Peyer's patch (tissue), 4 donors: ENCODE measurements at regions not wholly inside any gene's neighbourhood (a gene's known extent, or its start where the extent isn't known, plus 50 kb on each side); places are given as distances from the start of the nearest gene placed in this dataset.

Experiments used
- DNase-seq, 3 donors: peaks; one replicate each; pipeline ENCODE4 v3.0.0-alpha.2; 2017 to 2019
- H3K27ac ChIP-seq, 4 donors: fragments of 200-600 bp; sonication (generic); one replicate each; pipeline ENCODE4 v1.5.1; 2016 to 2019
- H3K27me3 ChIP-seq, 2 donors: fragments of 200-600 bp; sonication (generic); one replicate each; pipeline ENCODE4 v1.5.1; 2019
- H3K36me3 ChIP-seq, 3 donors: fragments of 200-600 bp; sonication (generic); one replicate each; pipeline ENCODE4 v1.5.1; 2016 to 2019
- H3K4me1 ChIP-seq, 4 donors: fragments of 200-600 bp; sonication (generic); one replicate each; pipeline ENCODE4 v1.5.1; 2016 to 2019
- H3K4me3 ChIP-seq, 4 donors: fragments of 200-600 bp; sonication (generic); 1 replicate in 3 of 4; 2 replicates in 1 of 4; pipeline ENCODE4 v1.5.1; 2016 to 2019; ENCODE audit warnings: mild to moderate bottlenecking in 1 of 4
- H3K9me3 ChIP-seq, 4 donors: fragments of 200-600 bp; sonication (generic); one replicate each; pipeline ENCODE4 v1.5.1; 2016 to 2019; ENCODE audit warnings: mild to moderate bottlenecking in 1 of 4
- CTCF ChIP-seq, 6 experiments: fragments of 450-650 bp in 4 of 6; fragments of 200-600 bp in 2 of 6; sonication (generic) in 1 of 6; IDR thresholded peaks; one replicate each; pipeline ENCODE4 v1.5.1; 2017 to 2019; ENCODE audit warnings: antibody characterized with exemption in 6 of 6, mild to moderate bottlenecking in 3 of 6, moderate library complexity in 1 of 6
- POLR2A ChIP-seq, 2 donors: fragments of 450-650 bp; IDR thresholded peaks; one replicate each; pipeline ENCODE4 v1.5.1; 2017; ENCODE audit warnings: antibody characterized with exemption in 2 of 2, mild to moderate bottlenecking in 2 of 2, moderate library complexity in 2 of 2

GRCh38 chr4:96845819-96846218, 1005.9 kb downstream of the PDHA2 start:
- H3K9me3 ChIP-seq = no peaks in the 10 kb centered on the region
- DNase-seq = no peak
- TF ChIP-seq CTCF (IDR thresholded peaks at IDR 0.05) (no peak), POLR2A (IDR thresholded peaks at IDR 0.05) (no peak)

GRCh38 chr4:96874657-96875056, 1034.8 kb downstream of the PDHA2 start:
- H3K27me3 ChIP-seq = no peaks in the 10 kb centered on the region
- H3K4me3 ChIP-seq = no peak overlapping the region
- H3K36me3 ChIP-seq = no peaks in the 10 kb centered on the region
- no peaks in the 10 kb centered on the region for H3K9me3 ChIP-seq
- H3K27ac ChIP-seq = no peak overlapping the region
- TF ChIP-seq CTCF (IDR thresholded peaks at IDR 0.05) (no peak), POLR2A (IDR thresholded peaks at IDR 0.05) (no peak)
- DNase-seq = no peak
- H3K4me1 ChIP-seq = no peaks in the 10 kb centered on the region

More at GRCh38 chr4:96845819-96846218, 1005.9 kb downstream of the PDHA2 start:
- H3K4me3 ChIP-seq = no peak overlapping the region
- H3K27me3 ChIP-seq = no peaks in the 10 kb centered on the region
- H3K36me3 ChIP-seq = no peaks in the 10 kb centered on the region
- H3K27ac ChIP-seq = no peak overlapping the region
- no peaks in the 10 kb centered on the region for H3K4me1 ChIP-seq

- H3K27me3 ChIP-seq = no peaks in the 10 kb centered on the region
- H3K4me3 ChIP-seq = no peak overlapping the region
- no peaks in the 10 kb centered on the region for H3K9me3 ChIP-seq
- no peaks in the 10 kb centered on the region for H3K36me3 ChIP-seq
- TF ChIP-seq POLR2A (IDR thresholded peaks at IDR 0.05) (no peak), CTCF (IDR thresholded peaks at IDR 0.05) (no peak)
- no peak for DNase-seq
- no peak overlapping the region for H3K27ac ChIP-seq
- H3K4me1 ChIP-seq = no peaks in the 10 kb centered on the region
Measured at GRCh38 chr4:96879527-96879926, 1039.6 kb downstream of the PDHA2 start.

GRCh38 chr4:96887857-96888256, 1048.0 kb downstream of the PDHA2 start:
- H3K36me3 ChIP-seq = no peaks in the 10 kb centered on the region
- no peaks in the 10 kb centered on the region for H3K9me3 ChIP-seq
- no peaks in the 10 kb centered on the region for H3K4me1 ChIP-seq
- TF ChIP-seq CTCF (IDR thresholded peaks at IDR 0.05) (no peak), POLR2A (IDR thresholded peaks at IDR 0.05) (no peak)
- no peak overlapping the region for H3K27ac ChIP-seq
- DNase-seq = no peak
- H3K4me3 ChIP-seq = no peak overlapping the region
- no peaks in the 10 kb centered on the region for H3K27me3 ChIP-seq

GRCh38 chr4:96894621-96895020, 1054.7 kb downstream of the PDHA2 start:
- Histone ChIP-seq H3K27me3 (no peaks in the 10 kb centered on the region), H3K4me3 (no peak overlapping the region), H3K36me3 (no peaks in the 10 kb centered on the region), H3K27ac (no peak overlapping the region), H3K9me3 (no peaks in the 10 kb centered on the region), H3K4me1 (no peaks in the 10 kb centered on the region)
- DNase-seq = no peak
- TF ChIP-seq POLR2A (IDR thresholded peaks at IDR 0.05) (no peak), CTCF (IDR thresholded peaks at IDR 0.05) (no peak)

- H3K9me3 ChIP-seq = no peaks in the 10 kb centered on the region
- TF ChIP-seq CTCF (IDR thresholded peaks at IDR 0.05) = no peak
- no peak for TF ChIP-seq POLR2A (IDR thresholded peaks at IDR 0.05)
- no peak overlapping the region for H3K27ac ChIP-seq
- H3K27me3 ChIP-seq = no peaks in the 10 kb centered on the region
- no peaks in the 10 kb centered on the region for H3K36me3 ChIP-seq
- H3K4me1 ChIP-seq = no peaks in the 10 kb centered on the region
- DNase-seq = no peak
- H3K4me3 ChIP-seq = no peak overlapping the region
Measured at GRCh38 chr4:96895826-96896225, 1055.9 kb downstream of the PDHA2 start.
